ENCODE measurements at regions not wholly inside any gene's neighbourhood (a gene's known extent, or its start where the extent isn't known, plus 50 kb on each side); places are given as distances from the start of the nearest gene placed in this dataset.

DNA sequence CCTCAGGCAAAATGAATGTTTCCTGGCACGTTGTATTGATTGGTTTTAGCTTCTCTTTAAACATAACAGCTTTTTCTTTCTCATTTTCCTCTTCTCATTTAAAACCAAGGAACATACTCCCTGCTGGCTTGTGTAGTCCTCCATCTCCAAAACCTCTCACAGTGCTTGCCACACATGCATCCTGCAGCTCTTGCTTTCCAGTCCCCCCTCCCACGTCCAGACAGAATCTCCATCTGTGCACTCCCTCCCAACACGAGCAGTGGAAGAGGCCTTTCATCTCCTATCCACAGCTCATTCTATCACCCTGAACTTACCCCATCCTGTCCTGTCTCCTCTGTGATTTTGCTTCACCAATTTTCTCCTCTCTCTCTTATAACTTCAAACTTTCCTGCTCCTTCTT lies 99.6 kb upstream of the THSD7B start:
- DNase-seq (ENCODE audit: insufficient read length, low spot score), result no peak
- FAIRE-seq, result peak; percentile 66
- TF ChIP-seq, protein P1, sequence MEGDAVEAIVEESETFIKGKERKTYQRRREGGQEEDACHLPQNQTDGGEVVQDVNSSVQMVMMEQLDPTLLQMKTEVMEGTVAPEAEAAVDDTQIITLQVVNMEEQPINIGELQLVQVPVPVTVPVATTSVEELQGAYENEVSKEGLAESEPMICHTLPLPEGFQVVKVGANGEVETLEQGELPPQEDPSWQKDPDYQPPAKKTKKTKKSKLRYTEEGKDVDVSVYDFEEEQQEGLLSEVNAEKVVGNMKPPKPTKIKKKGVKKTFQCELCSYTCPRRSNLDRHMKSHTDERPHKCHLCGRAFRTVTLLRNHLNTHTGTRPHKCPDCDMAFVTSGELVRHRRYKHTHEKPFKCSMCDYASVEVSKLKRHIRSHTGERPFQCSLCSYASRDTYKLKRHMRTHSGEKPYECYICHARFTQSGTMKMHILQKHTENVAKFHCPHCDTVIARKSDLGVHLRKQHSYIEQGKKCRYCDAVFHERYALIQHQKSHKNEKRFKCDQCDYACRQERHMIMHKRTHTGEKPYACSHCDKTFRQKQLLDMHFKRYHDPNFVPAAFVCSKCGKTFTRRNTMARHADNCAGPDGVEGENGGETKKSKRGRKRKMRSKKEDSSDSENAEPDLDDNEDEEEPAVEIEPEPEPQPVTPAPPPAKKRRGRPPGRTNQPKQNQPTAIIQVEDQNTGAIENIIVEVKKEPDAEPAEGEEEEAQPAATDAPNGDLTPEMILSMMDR (IDR thresholded peaks at IDR 0.05; ENCODE audit: insufficient read depth, missing control alignments), result no peak

DNA sequence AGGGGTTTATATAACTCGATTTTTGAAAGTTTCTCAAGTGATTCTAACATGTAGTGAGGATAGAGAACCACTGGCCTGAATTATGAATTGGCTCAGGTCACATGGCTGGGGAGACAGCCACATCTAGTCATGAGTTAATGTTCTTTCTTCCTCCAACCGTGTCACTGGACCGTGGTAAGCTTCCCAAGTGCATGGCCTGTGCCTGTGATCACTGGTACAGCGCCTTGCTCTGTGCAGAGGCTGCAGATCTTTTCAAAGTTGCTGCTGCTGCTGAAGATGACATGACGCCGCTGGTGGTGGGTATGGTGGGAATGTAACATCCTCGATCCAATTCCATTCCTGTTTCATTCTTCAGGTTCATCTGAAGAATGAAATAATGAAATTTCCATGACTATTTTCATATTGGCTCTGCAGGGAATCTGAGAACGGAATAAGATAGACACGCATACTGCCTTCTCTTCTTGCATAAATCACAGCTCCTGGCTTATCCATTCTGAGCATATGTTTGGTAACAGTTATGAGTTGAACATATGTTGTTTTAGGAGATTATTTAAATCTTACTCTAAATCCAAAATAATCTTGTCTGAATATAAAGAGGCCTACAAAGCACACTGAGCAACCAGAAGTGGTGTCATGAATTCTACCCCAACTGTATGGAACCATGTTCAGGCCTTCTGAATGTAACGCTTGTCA lies 100.5 kb upstream of the THSD7B start:
- DNase-seq (ENCODE audit: insufficient read length, low spot score) (peak; percentile 33), FAIRE-seq (peak; percentile 92)
- TF ChIP-seq, protein P1 (IDR thresholded peaks at IDR 0.05; ENCODE audit: insufficient read depth, missing control alignments), result no peak

DNA sequence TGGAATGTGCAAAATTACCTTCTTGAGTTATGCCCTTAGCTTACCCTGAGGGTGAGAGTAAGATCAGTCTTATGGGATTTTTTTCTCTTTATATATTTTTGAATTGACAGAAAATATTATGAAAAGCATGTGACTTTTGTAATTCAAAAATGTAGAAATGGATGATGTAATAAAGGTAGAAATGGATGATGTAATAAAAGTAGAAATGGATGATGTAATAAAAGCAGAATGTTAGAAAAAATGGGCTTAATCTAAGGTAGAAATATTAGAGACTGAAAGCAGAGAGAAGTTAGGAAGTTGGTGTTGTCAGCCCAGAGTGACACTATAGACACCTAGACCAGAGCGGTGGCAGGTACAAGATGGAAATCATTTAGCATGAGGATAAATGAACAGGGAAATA lies 107.1 kb upstream of the THSD7B start:
- DNase-seq (ENCODE audit: insufficient read length, low spot score), result no peak
- TF ChIP-seq, protein P1 (IDR thresholded peaks at IDR 0.05; ENCODE audit: insufficient read depth, missing control alignments), result no peak
- no peak for FAIRE-seq

DNA sequence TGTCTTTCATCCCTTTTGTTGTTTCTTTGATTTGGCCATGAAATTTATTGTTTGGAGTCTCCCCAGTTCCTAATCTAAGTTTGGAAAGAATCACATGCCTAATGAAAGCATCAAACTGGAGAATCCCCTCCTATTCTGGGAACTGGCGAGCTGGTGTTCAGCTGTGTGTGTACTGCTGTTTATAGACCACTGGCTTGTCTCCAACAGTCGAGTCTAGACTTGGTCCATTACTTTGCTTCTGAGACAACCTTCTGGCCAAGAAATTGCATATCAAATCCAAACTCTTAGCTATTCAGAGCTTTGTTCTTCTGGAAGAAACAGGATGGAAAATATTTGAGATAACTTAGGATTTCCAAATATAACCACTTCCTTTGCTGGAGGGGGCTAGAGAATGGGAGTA lies 111.5 kb upstream of the THSD7B start:
- DNase-seq (ENCODE audit: insufficient read length, low spot score) (no peak), FAIRE-seq (no peak)
- TF ChIP-seq, protein P1 (IDR thresholded peaks at IDR 0.05; ENCODE audit: insufficient read depth, missing control alignments), result no peak

DNA sequence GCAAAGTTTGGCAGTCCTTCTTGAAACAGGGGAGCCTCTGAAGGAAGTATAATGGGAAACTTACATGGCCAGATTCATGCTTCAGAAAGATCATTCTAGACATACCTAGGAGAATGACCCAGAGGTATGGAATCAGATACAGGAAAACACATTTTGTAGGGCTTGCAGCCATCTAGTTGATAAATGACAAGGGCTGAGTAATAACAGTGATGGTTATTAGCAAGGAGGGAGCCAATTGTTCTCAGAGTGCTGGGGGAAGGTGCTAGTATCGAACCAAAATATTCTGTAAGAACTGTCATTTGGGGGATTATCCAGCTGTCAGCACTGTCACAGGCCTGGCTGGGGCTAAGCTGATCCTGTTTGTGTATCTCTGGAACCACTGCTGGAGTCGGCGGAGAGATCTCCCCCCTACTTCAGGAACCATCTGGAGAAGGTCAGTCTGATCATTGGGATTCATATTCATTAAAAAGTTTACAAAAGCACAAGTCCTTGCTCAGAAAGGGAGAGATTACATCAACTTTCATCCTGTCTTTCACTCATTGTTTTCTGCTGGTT lies 113.8 kb upstream of the THSD7B start:
- no peak for DNase-seq (ENCODE audit: insufficient read length, low spot score)
- TF ChIP-seq, protein P1 (IDR thresholded peaks at IDR 0.05; ENCODE audit: insufficient read depth, missing control alignments), result no peak
- peak; percentile 81 for FAIRE-seq

DNA sequence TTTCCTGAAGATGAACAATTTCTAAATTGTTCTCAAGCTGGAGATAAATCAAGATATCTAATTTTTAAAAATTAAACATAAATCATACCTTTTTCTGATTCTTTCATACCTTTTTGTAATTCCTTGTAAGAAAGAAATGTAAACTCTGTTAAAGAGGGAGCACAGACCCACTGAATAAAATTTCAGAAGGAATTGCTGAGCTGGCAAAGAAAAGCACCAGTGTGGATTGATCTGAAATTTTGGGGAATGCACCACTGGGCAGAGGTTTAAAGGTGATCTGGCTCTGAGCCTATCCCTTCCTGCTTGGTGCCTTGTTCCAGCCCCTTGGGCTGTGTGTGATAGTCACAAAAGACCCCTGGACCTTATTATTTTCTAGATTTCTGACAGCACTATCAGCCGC lies 118.3 kb upstream of the THSD7B start:
- FAIRE-seq (no peak), DNase-seq (ENCODE audit: insufficient read length, low spot score) (no peak)
- TF ChIP-seq, protein P1 (IDR thresholded peaks at IDR 0.05; ENCODE audit: insufficient read depth, missing control alignments), result no peak

DNA sequence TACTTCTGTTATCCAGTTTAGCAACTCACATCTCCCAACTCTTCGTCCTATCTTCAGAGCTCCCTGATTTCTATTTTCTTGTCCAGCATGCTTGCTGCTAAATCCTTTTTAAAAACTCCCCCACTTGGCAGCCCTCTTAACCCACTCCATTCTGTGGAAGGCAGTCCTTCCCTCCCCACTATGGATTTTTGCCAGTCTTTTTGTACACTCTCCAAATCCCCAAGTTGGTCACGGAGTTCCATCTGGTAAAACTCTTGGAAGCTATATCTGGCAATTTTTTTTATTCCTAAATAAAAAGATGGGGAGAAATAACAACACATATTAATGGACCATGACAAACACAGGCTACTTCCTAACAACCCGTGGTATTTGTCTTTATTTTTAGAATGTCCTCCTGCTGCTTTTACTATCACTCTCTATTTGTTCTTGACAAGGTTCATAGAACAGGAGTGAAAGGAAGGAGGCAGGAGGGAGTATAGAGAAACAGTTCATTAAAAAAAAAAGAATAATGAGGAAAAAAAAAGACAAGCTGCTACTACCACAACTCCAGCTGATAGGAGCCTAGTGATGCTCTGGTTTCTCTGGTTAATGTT lies 120.0 kb upstream of the THSD7B start:
- DNase-seq (ENCODE audit: insufficient read length, low spot score) (no peak), FAIRE-seq (no peak)
- TF ChIP-seq, protein P1 (IDR thresholded peaks at IDR 0.05; ENCODE audit: insufficient read depth, missing control alignments), result no peak
